ENCODE measurements at regions not wholly inside any gene's neighbourhood (a gene's known extent, or its start where the extent isn't known, plus 50 kb on each side); places are given as distances from the start of the nearest gene placed in this dataset.

GRCh38 chr12:119245904-119246494 lies 67.3 kb downstream of the HSPB8 start:
- no peak for DNase-seq

- DNase-seq: no peak
These were observed 68.4 kb downstream of the HSPB8 start for GRCh38 chr12:119247007-119247719.

GRCh38 chr12:119247720-119248043 lies 69.0 kb downstream of the HSPB8 start:
- no peak for DNase-seq

GRCh38 chr12:119249383-119250155 lies 70.8 kb downstream of the HSPB8 start:
- DNase-seq: no peak

- no peak for DNase-seq
These were observed 76.6 kb downstream of the HSPB8 start for GRCh38 chr12:119255314-119255713.

- no peak for DNase-seq
These were observed 76.4 kb upstream of the CCDC60 start for GRCh38 chr12:119258149-119258548.

- DNase-seq: peak; percentile 65
These were observed 76.0 kb upstream of the CCDC60 start for GRCh38 chr12:119258556-119258955.

- DNase-seq: no peak
These were observed 75.0 kb upstream of the CCDC60 start for GRCh38 chr12:119259484-119259883.

GRCh38 chr12:119262388-119262787 lies 72.1 kb upstream of the CCDC60 start:
- no peak for DNase-seq

- no peak for DNase-seq
These were observed 71.1 kb upstream of the CCDC60 start for GRCh38 chr12:119263466-119263865.

GRCh38 chr12:119266963-119267362 lies 67.6 kb upstream of the CCDC60 start:
- no peak for DNase-seq

GRCh38 chr12:119274636-119275065 lies 59.9 kb upstream of the CCDC60 start:
- DNase-seq: no peak

- no peak for DNase-seq
These were observed 51.2 kb upstream of the CCDC60 start for GRCh38 chr12:119283310-119283709.
